GM23338 (cell line): ENCODE measurements at regions not wholly inside any gene's neighbourhood (a gene's known extent, or its start where the extent isn't known, plus 50 kb on each side); places are given as distances from the start of the nearest gene placed in this dataset.

Source experiments
- ATAC-seq: fragments of 200-7000 bp; cut with Tn5 transposase; 3 replicates; pipeline ENCODE4 v1.9.1; 2020
- DNase-seq: peaks from one replicate; pipeline ENCODE4 v3.0.0-alpha.2; 2015; ENCODE audit warnings: low spot score
- H2AFZ ChIP-seq: fragments of 200-600 bp; sonication (generic); 2 replicates; pipeline ENCODE4 v1.8.0; 2016; ENCODE audit warnings: antibody characterized with exemption, mild to moderate bottlenecking, moderate library complexity
- H3F3A ChIP-seq: fragments of 200-600 bp; sonication (generic); replicated peaks from 2 replicates; pipeline ENCODE4 v1.8.0; 2017; ENCODE audit warnings: antibody characterized with exemption, mixed run types, low read depth
- H3K27ac ChIP-seq: fragments of 200-600 bp; sonication (generic); 2 replicates; pipeline ENCODE4 v1.6.1; 2016; ENCODE audit warnings: low read depth
- H3K27me3 ChIP-seq: fragments of 200-600 bp; sonication (generic); 2 replicates; pipeline ENCODE4 v1.8.0; 2016; ENCODE audit warnings: mild to moderate bottlenecking, mixed run types, moderate library complexity; ENCODE audit not compliant: insufficient read depth
- H3K36me3 ChIP-seq: fragments of 200-600 bp; sonication (generic); 2 replicates; pipeline ENCODE4 v1.8.0; 2016; ENCODE audit warnings: mild to moderate bottlenecking; ENCODE audit not compliant: insufficient read depth
- H3K4me1 ChIP-seq: fragments of 200-600 bp; sonication (generic); 2 replicates; pipeline ENCODE4 v1.8.0; 2016; ENCODE audit warnings: mild to moderate bottlenecking, moderate library complexity; ENCODE audit not compliant: insufficient read depth
- H3K4me2 ChIP-seq: fragments of 200-600 bp; sonication (generic); 2 replicates; pipeline ENCODE4 v1.7.1; 2017; ENCODE audit warnings: mixed run types
- H3K4me3 ChIP-seq: fragments of 200-600 bp; sonication (generic); 2 replicates; pipeline ENCODE4 v1.6.1; 2016; ENCODE audit warnings: mixed run types
- H3K79me2 ChIP-seq: fragments of 200-600 bp; sonication (generic); replicated peaks from 2 replicates; pipeline ENCODE4 v1.8.0; 2017; ENCODE audit warnings: mild to moderate bottlenecking; ENCODE audit not compliant: insufficient read depth
- H3K9me2 ChIP-seq: fragments of 200-600 bp; sonication (generic); 2 replicates; pipeline ENCODE4 v1.8.0; 2017; ENCODE audit not compliant: insufficient read depth
- H4K20me1 ChIP-seq: fragments of 200-600 bp; sonication (generic); replicated peaks from 2 replicates; pipeline ENCODE4 v1.8.0; 2017; ENCODE audit warnings: mild to moderate bottlenecking; ENCODE audit not compliant: insufficient read depth
- H3K27ac Mint-ChIP-seq: 2 replicates; pipeline ENCODE4 v1.8.0; 2020; ENCODE audit warnings: inconsistent platforms, mild to moderate bottlenecking, moderate library complexity, mixed read lengths
- H3K27me3 Mint-ChIP-seq: 3 replicates; pipeline ENCODE4 v1.8.0; 2022; ENCODE audit warnings: low read depth, mild to moderate bottlenecking, moderate library complexity, mixed read lengths, inconsistent platforms; ENCODE audit not compliant: insufficient read depth, poor library complexity
- H3K36me3 Mint-ChIP-seq: 3 replicates; pipeline ENCODE4 v1.8.0; 2021; ENCODE audit warnings: low read depth, mild to moderate bottlenecking, inconsistent platforms, moderate library complexity, mixed read lengths
- H3K4me1 Mint-ChIP-seq: 3 replicates; pipeline ENCODE4 v1.8.0; 2020; ENCODE audit warnings: mild to moderate bottlenecking, inconsistent platforms, mixed read lengths
- H3K4me3 Mint-ChIP-seq: 3 replicates; pipeline ENCODE4 v1.8.0; 2021; ENCODE audit warnings: moderate library complexity, mild to moderate bottlenecking, inconsistent platforms, mixed read lengths
- H3K9me3 Mint-ChIP-seq: 3 replicates; pipeline ENCODE4 v1.8.0; 2020; ENCODE audit warnings: moderate library complexity, mild to moderate bottlenecking, inconsistent platforms, mixed read lengths
- CTCF ChIP-seq, 2 experiments: fragments of 200-600 bp in 1 of 2; sonication (generic) in 1 of 2; conservative IDR thresholded peaks; 2 replicates each; pipeline versions ENCODE4 v1.5.1 to v1.6.1; 2016 to 2017; ENCODE audit warnings: antibody characterized with exemption in 2 of 2, low read depth in 2 of 2, mild to moderate bottlenecking in 2 of 2, moderate library complexity in 1 of 2
- EZH2 ChIP-seq: fragments of 200-600 bp; sonication (generic); IDR thresholded peaks from one replicate; pipeline ENCODE4 v1.8.0; 2017; ENCODE audit warnings: antibody characterized with exemption, mild to moderate bottlenecking, low read depth; ENCODE audit not compliant: unreplicated experiment
- EZH2phosphoT487 ChIP-seq: fragments of 200-600 bp; sonication (generic); IDR thresholded peaks from one replicate; pipeline ENCODE4 v1.8.1; 2018; ENCODE audit warnings: antibody characterized with exemption; ENCODE audit not compliant: unreplicated experiment
- STAT1 ChIP-seq: IDR thresholded peaks from one replicate; pipeline ENCODE4 v1.6.1; 2016; ENCODE audit warnings: antibody characterized with exemption; ENCODE audit not compliant: unreplicated experiment
- ZNF331 ChIP-seq: fragments of 250-450 bp; sonication (Bioruptor Pico); IDR thresholded peaks from 2 replicates; pipeline ENCODE4 v1.5.0; 2020; ENCODE audit warnings: low read depth, mild to moderate bottlenecking, moderate library complexity
- ZNF462 ChIP-seq: fragments of 250-450 bp; sonication (Bioruptor Pico); IDR thresholded peaks from 2 replicates; pipeline ENCODE4 v1.5.0; 2020; ENCODE audit warnings: mild to moderate bottlenecking, moderate library complexity
- TF ChIP-seq, protein P1 (sequence below): IDR thresholded peaks from one replicate; pipeline ENCODE4 v1.6.1; 2018; ENCODE audit warnings: antibody characterized with exemption; ENCODE audit not compliant: unreplicated experiment

- no peak for TF ChIP-seq ZNF462
These were observed 354.1 kb downstream of the SEC14L1 start (continued) for GRCh38 chr17:77494664-77495435.

DNA sequence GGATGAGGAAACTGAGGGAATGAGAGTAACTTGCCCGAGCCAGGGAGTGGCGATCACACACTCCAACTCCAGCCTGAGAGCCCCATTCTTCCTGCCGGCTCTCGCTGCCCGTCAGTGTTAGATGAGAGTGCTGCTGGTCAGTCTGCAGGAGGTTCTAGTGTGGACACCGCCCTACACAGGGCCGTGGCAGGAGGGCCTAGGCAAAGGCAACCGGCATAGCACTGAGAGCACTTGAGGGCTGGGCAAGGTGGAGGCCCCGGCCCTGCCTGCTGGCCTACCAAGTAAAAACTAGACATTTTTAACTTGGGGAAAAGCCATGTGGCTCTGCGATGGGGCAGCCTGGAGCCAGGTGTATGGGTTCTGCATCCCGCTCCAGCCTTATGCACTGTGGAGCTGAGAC lies 354.8 kb downstream of the SEC14L1 start:
- Mint-ChIP-seq H3K4me1 (peaks cover 2% of the 10 kb centered on the region; the same call in 1 of the 3 replicates), H3K9me3 (no peaks in the 10 kb centered on the region; the same call in 2 of the 3 replicates), H3K4me3 (no peak overlapping the region), H3K27me3 (peaks cover 5% of the 10 kb centered on the region), H3K27ac (no peak overlapping the region), H3K36me3 (peaks cover 46% of the 10 kb centered on the region)
- DNase-seq, result no peak
- ATAC-seq, result no peak
- no peaks in the 10 kb centered on the region for H4K20me1 ChIP-seq
- H3K79me2 ChIP-seq, result no peaks in the 10 kb centered on the region
- H3K4me2 ChIP-seq, result no peak overlapping the region
- H3K36me3 ChIP-seq, result no peaks in the 10 kb centered on the region
- H3K27ac ChIP-seq, result no peak overlapping the region
- H3K9me2 ChIP-seq, result no peaks in the 10 kb centered on the region
- no peaks in the 10 kb centered on the region for H3K4me1 ChIP-seq
- H3K27me3 ChIP-seq, result no peaks in the 10 kb centered on the region
- H3K4me3 ChIP-seq, result no peak overlapping the region
- no peak overlapping the region for H2AFZ ChIP-seq
- peaks cover 10% of the 10 kb centered on the region for H3F3A ChIP-seq
- no peak for TF ChIP-seq CTCF (conservative IDR thresholded peaks at IDR 0.05; ENCODE audit: low read depth in 2 of 2)
- TF ChIP-seq STAT1, result no peak
- no peak for TF ChIP-seq EZH2
- TF ChIP-seq EZH2phosphoT487, result no peak
- TF ChIP-seq, protein P1, sequence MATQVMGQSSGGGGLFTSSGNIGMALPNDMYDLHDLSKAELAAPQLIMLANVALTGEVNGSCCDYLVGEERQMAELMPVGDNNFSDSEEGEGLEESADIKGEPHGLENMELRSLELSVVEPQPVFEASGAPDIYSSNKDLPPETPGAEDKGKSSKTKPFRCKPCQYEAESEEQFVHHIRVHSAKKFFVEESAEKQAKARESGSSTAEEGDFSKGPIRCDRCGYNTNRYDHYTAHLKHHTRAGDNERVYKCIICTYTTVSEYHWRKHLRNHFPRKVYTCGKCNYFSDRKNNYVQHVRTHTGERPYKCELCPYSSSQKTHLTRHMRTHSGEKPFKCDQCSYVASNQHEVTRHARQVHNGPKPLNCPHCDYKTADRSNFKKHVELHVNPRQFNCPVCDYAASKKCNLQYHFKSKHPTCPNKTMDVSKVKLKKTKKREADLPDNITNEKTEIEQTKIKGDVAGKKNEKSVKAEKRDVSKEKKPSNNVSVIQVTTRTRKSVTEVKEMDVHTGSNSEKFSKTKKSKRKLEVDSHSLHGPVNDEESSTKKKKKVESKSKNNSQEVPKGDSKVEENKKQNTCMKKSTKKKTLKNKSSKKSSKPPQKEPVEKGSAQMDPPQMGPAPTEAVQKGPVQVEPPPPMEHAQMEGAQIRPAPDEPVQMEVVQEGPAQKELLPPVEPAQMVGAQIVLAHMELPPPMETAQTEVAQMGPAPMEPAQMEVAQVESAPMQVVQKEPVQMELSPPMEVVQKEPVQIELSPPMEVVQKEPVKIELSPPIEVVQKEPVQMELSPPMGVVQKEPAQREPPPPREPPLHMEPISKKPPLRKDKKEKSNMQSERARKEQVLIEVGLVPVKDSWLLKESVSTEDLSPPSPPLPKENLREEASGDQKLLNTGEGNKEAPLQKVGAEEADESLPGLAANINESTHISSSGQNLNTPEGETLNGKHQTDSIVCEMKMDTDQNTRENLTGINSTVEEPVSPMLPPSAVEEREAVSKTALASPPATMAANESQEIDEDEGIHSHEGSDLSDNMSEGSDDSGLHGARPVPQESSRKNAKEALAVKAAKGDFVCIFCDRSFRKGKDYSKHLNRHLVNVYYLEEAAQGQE, result no peak
- TF ChIP-seq ZNF331 (CRISPR knock-in tag), result no peak
